GM19351 (cell line): ENCODE measurements at regions not wholly inside any gene's neighbourhood (a gene's known extent, or its start where the extent isn't known, plus 50 kb on each side); places are given as distances from the start of the nearest gene placed in this dataset.

Experiments
- ATAC-seq: cut with Tn5 transposase; IDR thresholded peaks from one replicate; pipeline ENCODE4 v1.9.1; 2021; ENCODE audit warnings: mild to moderate bottlenecking, moderate library complexity; ENCODE audit not compliant: unreplicated experiment

DNA sequence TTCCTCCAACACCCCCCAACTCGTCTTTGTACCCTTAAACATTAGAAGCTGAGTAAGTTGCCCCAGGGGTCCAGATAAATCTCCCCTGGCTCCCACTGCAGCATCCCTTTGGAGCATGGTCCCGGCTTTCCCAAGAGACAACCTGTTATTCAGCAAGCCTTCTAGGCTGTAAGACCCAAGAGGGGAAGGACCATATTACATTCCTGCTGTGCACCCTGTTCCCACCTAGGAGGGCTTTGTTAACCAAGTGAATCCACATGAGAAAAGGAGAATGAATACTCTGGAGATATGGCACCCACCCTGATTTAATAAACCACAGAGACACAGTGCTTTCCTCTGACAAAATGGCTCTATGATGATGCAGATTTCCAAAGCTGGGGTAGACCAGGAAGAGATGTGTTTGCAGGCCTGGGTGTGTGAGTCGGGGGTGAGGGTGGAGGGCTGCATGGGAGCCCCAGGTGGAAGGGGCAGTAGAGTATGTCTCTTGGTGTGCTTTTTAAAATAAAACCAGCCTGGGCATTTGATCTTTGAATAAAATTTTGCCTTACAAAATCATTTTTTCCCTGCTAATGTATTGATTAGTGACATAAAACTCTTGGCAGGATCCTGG lies 325.2 kb downstream of the DRD1 start:
- ATAC-seq: no peak

DNA sequence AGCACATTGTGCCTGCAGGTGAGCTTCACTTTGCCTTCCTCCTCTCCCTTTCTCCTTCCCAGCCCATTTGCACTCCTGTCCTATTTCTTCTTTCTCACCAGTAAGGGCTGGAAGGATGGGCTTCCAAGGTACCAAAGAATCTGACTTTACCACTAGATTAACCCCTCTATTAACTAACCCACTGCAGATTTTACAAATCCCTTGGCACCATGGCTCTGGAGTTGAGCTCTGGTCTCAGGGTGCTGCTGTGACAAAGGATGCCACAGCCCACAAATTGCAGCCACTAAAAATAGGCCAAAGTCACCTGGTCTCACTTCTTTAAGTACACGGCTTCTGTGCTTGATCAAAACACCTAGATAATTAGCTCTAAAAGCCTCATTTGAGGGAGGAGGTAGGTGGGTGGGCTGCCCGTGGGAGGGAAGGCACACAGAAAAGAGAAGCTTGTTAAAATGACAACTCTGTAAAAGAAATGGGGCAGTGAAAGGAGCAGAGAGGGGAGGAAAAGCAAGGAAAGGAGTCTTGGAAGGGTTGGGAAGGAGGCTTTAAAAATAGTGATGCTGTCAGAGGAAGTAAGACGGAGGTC lies 327.4 kb downstream of the DRD1 start:
- ATAC-seq: no peak

DNA sequence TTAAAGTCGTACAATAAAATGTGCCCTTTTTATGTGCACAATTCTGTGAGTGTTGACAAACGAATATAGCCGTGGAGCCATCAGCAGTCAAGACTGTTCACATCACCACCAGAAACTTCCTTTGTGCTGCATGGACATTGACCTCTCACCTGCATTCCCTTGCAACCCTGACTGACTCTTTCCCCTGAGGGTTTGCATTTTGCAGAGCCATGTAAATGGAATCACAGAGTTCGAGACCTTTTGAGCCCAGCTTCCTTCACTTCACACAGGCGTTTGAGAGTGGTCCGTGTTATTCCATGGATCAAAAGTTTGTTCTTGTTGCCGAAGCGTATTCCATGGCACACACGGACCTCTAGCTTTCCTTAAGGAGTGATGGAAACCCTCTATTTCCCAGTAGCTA lies 328.2 kb downstream of the DRD1 start:
- ATAC-seq: no peak

DNA sequence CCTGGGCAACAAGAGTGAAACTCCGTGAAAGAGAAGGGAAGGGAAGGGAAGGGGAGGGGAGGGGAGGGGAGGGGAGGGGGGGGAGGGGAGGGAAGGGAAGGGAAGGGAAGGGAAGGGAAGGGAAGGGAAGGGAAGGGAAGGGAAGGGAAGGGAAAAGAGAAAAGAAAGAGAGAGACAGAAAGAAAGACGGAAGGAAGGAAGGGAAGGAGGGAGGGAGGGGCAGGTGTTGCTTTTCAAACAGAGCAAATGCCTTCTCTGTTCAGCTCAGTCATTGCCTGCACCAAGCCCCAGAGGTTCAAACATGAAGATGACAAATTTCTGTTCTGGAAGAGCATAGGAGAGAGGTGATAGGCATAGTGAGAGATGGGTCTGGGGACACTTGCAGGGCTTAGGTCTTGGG lies 330.0 kb downstream of the DRD1 start:
- ATAC-seq: no peak

DNA sequence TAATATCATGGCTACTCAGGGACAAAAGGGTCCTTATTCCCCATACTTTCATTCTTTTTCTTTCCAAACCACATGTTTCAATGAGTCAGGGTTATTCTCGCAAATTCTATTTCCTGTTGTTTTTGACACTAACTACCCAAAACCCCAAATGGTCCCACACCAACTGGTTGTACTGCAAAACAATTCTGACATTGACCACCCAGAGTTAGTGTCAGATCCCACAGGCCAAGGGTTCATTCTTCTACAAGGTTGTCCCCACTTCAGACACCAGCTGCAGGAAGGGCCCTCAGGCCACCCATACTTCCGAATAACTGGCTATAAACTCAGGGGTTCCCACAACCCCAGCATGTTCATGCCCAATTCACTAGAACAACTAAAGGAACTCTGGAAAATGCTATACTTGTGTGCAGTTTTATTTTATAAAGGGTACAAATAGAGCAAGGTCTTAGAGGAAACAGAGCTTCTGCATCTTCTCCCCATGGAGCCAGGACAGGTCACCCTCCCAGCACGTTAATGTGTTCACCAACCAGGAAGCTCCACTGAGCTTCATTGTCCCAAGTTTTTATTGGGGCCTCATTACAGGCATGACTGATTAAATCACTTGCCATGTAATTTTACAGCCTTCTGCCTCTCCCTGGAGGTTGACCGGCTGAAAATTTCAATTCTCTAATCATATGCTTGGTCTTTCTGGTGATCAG lies 334.8 kb downstream of the DRD1 start:
- no peak for ATAC-seq

DNA sequence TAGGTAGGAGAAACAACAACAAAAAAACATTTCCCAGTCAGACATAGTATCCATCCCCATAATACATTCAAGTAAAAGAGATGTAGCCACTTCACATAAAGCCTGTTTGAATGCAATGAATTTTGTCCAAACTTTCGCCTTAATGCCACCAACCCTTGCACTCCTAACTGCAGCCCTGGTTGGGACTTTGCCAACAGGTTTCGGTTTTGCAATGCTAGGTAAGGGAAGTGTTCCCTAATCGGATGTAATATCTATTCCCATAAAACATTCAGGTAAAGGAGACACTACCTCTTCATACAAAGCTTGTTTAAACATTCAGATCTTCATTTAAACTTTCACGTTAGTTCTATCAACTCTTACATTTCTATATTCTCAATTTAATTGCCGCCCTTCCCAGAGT lies 336.1 kb downstream of the DRD1 start:
- ATAC-seq: no peak

DNA sequence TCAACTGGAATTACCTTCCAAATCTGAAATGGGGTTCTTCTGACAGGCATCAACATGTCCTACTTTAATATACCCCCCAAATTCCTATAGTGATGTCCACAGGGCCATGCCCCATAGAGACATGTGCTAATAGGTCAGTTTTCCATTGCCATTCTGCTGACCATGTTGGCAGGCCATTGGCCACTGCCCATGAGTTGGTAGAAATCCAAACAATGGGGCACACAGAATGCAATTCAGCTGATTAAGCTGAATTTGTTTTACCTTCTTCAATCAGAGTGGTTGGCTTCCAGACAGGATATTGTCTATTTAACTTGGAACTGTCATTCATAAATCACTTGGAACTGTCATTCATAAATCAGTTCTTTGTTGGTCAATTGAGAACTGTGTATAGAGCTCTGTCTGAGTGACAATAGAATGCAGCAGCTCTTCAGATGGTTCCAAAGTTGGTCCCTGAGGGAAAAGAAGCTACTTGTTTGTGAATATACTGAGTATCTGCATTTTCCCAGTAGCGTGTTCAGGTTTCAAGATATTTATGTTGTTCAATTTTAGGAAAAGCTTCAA lies 336.9 kb downstream of the DRD1 start:
- ATAC-seq: no peak

DNA sequence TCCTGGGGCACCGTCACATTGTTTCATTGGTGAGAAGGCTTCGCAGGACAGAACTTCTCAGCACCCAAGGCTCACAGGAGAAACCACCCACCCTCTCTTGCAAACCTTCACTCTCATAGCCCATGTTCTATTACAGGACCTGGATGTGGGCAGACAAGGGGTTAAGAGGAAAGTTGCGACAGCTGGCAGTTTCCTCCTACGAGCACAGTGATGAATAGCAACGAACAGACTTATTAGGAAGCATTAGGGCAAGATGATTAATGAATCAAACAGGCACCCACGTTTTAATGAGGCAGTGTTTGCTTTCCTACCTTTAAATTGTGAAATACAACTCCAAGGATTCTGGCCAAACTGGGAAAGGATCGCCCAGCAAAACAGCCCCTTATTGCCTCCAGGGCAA lies 339.3 kb downstream of the DRD1 start:
- ATAC-seq: no peak

DNA sequence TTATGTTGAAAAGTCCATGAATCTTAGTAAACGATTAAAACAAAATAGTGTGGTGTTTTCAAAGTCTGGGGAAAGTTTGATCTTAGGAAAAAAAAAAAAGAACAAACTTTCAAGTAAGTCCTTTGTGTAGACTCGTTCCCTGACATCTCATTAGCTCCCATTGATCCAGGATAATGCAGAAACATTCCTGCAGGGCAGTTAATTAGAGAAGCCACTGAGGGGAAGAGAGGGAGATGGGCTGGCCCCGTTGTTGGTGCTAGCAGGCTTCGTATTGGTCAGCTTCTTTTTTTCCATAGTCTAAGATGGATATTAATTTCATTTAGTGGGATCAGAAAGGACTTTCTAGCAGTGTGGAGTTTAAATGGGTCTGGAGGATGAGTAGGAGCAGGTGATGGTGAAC lies 340.2 kb downstream of the DRD1 start:
- no peak for ATAC-seq

DNA sequence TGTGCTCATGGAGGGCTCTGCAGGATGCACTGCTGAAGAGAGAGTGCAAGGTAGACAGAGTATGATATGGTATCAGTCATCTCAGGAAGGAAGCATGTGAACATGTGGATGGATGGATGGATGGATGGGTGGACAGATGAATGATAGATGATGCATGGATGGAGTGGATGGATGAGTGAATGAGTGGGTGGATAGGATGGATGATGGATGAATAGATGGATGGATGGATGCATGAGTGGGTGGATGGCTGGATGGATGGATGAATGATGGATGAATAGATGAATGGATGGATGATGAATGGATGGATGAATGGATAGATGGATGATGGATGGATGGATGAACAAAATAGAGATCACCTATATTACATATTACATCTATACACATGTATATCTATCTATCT lies 341.3 kb downstream of the DRD1 start:
- ATAC-seq: no peak

DNA sequence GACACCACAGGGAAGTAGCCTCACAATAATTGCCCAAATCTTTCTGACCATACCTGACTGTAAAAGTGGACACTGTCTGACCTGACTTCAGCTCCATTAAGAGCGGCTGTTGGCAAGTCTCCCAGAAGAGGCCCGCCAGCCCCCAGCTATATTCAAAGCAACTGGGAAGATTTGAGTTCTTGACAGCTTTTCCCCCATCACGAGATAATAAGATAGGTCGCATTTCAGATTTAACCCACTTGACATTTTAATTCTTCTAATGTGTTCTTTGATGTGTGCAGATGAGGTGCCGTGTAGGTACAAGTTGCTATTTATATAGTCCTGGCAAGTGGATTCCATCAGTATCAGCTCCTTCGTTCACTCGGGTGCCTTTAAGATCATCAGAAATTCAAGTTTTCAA lies 345.7 kb downstream of the DRD1 start:
- no peak for ATAC-seq

DNA sequence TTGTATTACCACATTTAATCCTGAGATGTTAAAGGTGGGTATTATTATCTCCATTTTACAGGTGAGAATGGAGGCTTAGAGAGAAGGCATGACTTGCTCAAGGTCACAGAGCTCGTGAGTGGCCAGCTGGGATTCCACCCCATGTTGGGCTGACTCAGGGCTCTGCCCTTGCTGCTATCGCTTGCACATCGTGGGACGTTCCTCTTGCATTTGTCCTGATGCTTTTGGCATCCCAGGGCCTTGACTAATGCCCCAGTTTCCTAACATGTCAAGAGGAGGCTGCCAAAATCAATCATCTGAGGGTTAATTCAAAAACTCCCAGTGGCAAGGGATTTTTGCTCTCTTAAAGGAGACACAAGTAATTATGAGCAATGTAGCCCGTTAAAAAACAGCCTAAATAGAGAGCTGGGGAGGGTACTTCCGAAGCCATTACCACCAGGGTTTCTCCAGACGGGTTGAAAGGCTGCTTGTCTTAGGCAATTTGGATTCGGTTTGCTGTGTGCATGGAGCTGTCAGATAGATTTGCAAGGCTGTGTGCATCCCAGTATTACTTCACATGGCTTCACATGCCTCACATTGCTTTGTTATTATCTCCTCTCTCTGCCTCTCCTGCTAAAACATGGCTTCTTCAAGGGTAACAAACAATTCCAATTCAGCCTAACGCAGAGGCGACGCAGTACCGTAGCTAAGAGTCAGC lies 347.4 kb downstream of the DRD1 start:
- no peak for ATAC-seq

DNA sequence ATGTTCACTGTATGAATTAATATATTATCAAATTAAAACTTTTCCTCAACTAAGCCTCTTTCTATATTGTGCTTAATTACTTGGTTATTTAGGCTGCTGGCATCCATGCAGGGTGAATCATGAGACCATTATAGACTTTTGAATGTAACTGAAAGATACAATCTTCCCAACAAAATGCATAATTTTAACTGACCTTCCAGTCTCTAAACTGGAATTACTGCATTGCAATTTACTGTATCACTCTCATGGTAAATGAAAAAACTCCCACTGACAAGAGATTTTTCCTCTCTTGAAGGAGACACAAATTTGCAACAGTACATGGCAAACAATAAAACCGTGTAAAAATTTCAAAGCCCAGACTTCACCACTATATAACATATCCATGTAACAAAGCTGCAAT lies 349.5 kb downstream of the DRD1 start:
- ATAC-seq: no peak

DNA sequence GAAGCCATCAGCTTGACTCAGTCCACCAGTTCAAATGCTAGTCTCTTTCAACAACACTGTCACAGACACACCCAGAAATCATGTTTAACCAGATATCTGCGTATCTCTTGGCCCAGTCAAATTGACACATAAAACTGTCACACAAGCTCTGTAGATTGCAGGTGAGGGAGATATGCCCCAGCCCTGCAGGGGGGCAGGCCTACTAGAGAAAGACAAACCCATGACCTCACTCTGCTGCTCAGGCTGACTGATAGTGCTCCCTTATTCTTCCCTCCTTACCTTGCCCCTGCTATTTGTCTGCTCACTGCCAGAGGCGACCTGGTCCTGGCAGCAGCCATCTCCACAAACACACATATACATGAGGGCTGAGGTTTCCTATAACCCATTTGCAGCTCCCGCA lies 351.3 kb downstream of the DRD1 start:
- no peak for ATAC-seq

DNA sequence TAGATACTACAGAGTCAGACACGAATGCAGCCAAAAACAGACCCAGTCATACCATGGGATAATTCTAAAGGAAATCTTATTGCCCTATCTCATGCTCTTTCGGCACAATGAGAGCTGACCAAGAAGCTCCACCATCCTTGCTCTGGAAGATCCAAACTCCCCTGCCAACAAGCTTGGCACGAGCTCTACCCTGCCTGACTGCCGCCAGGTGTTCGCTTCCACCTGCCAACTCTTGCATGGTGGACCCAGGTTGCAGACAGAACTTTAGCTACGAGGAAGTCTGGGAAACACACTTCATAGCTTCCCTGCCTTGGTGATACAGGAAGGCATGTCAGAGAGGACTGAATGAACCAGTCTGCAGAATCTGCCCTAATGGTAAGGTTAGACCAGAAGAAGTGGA lies 355.0 kb downstream of the DRD1 start:
- ATAC-seq: no peak

DNA sequence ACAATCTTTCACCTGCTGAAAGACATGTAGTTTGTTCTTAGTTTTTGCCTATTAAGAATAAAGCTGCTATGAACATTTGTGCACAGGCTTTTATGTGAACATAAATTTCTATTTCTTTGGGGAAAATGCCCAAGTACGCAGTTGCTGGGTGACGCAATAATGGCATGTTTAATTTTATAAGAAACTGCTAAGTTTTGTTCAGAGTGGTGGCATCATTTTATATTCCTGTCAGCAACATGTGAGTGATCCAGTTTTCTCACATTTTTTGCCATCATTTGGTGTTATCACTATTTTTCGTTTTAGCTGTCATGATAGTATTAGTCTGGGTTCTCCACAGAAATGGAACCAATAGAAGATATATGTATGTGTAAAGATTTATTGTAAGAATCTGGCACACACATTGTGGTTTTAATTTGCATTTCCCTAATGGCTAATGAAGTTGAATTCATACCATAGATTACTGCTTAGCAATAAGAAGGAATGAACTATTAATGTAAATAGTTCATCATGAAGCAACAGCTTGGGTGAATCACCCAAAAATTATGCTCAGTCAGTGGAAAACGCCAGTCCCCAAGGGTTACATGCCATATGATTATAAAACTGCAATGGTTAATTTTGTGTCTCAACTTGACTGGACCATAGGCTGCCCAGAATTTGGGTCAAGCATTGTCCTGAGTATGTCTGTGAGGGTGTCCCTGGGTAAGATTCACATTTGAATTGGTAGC lies 358.6 kb downstream of the MSX2 start:
- ATAC-seq: no peak

DNA sequence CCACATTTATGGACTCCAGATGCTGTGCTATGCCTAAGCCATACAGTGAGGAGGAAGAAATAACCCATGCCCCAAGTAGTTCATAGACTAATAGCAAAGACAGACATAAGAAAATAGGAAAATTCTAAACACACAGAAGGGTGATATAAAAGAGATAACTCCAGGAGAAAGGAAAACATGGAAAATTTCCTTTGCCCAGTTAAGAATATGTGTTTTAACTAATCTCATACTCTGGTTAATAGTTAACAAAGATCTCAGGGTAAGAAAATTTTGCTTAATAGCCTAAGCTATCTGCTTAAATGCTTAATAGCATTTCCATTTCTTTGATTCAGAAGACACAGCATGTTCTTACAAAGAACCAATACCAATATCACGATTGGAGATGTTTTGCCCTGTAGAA lies 358.0 kb downstream of the MSX2 start:
- ATAC-seq: no peak

DNA sequence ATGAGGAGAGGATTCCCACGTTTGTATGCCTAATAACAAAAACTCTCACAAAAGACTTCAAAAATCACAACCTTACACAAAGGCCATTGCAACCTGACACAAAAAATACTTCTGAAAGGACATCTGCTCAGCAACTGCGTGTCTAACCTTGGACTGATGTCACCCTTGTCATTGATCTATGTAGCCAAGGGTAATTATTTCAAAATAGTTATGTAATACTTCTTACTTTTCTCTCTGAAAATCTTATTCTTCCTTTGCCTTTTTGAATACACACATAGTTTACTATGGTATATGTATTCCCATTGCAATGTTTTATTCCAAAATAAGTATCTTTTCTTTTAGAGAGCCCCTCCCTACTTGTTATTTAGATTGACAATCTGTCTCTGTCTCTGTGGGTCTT lies 355.3 kb downstream of the MSX2 start:
- no peak for ATAC-seq

DNA sequence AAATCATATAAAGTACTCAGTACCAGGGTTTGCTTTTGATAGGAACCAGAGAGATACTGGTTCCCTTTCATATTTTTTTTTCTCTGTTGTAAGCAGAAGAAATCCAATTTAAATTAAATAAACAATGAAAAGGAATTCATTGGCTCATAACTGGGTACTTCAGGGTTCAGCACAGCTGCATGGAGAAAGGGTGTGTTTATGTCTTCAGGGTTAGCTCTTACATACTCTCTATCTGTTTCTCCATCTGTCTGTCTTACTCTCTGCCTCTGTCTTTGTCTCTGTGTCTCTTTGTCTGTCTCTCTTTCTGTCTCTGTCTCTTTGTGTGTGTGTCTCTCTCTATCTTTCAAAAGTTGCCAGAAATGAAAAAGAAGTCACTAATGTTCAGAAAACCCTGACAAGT lies 345.9 kb downstream of the MSX2 start:
- ATAC-seq: no peak

DNA sequence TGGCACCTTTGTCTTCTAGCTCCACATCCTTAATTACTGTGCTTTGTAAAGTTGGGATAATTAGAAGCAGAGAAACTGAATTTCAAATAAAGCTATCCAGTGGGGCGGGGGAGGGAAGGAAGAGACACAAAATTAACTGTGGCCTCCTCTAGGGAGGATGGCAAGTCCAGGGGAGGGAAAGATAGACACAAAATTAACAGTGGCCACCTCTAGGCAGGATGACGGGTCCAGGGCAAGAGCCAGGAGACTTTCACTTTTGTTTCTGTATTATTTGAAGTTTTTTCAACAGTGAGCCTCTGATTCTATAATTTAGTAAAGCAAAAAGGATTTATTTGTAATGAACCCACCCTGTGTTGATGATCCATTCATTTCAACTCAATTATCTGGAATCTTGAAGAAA lies 335.9 kb downstream of the MSX2 start:
- ATAC-seq: no peak

DNA sequence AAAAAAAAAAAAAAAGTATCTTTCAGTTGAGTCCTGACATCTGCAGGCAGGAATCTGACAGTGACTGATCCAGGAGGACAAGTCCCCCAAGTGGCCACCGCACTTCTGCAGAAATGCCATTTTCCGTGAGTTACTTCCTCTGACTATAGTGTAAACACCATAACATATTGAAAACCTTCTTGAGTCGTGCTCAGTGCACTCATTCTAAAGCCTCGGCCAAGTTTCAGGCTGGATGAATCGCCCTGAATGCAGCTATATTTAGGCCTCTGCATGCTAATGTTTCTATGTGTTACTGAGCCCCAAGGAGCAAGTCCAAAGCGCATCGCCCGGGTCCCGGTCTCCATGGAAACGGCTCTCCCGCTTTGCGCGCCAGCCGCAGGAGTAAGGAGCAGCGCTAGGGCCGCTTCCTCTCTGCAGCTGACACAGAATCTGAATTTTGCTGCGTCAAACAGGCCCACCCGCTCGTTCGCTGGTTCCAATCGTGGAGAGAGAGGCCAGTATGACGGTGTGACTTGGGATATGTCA lies 335.4 kb downstream of the MSX2 start:
- no peak for ATAC-seq
